ENCODE measurements at regions not wholly inside any gene's neighbourhood (a gene's known extent, or its start where the extent isn't known, plus 50 kb on each side); places are given as distances from the start of the nearest gene placed in this dataset.

GRCh38 chr3:187567661-187568121 lies 102.5 kb downstream of the SST start:
- H3K4me1 ChIP-seq = no peaks in the 10 kb centered on the region
- WGBS, 2 donors = 37 to 41% methylated on average over 2 of the region's 2 CpGs
- TF ChIP-seq POLR2A (IDR thresholded peaks at IDR 0.05) = no peak
- no peak for TF ChIP-seq CTCF (IDR thresholded peaks at IDR 0.05)
- H3K27me3 ChIP-seq = no peaks in the 10 kb centered on the region
- DNase-seq (no peak), ATAC-seq (peak; percentile 84)
- H3K4me3 ChIP-seq = no peak overlapping the region
- H3K36me3 ChIP-seq (replicated peaks in 1 of 2; ENCODE audit: insufficient read depth in 1 of 2, low read depth in 2 of 2) = no peaks in the 10 kb centered on the region
- peak overlapping the region in 3 of 4 donors; percentile 28 to 70 (median 63) for H3K27ac ChIP-seq
- no peaks in the 10 kb centered on the region for H3K9me3 ChIP-seq
- intact Hi-C loops (cut with DNase I) = no loop called here

- H3K4me1 ChIP-seq = no peaks in the 10 kb centered on the region
- ATAC-seq (no peak), DNase-seq (no peak)
- peak overlapping the region in 3 of 4 donors; percentile 26 to 70 (median 63) for H3K27ac ChIP-seq
- H3K9me3 ChIP-seq = no peaks in the 10 kb centered on the region
- no peak overlapping the region for H3K4me3 ChIP-seq
- 46 to 49% methylated on average over 2 of the region's 2 CpGs for WGBS, 2 donors
- intact Hi-C loops (cut with DNase I) = no loop called here
- no peak for TF ChIP-seq POLR2A (IDR thresholded peaks at IDR 0.05)
- TF ChIP-seq CTCF (IDR thresholded peaks at IDR 0.05) = no peak
- no peaks in the 10 kb centered on the region for H3K27me3 ChIP-seq
- H3K36me3 ChIP-seq (replicated peaks in 1 of 2; ENCODE audit: insufficient read depth in 1 of 2, low read depth in 2 of 2) = no peaks in the 10 kb centered on the region
These were observed 103.2 kb downstream of the SST start for GRCh38 chr3:187567021-187567420.

- H3K27me3 ChIP-seq = no peaks in the 10 kb centered on the region
- no peaks in the 10 kb centered on the region for H3K9me3 ChIP-seq
- no peak for ATAC-seq
- no peaks in the 10 kb centered on the region for H3K36me3 ChIP-seq (replicated peaks in 1 of 2; ENCODE audit: insufficient read depth in 1 of 2, low read depth in 2 of 2)
- 78 to 86% methylated on average over 5 of the region's 5 CpGs for WGBS, 2 donors
- H3K4me3 ChIP-seq = no peak overlapping the region
- DNase-seq = no peak
- H3K27ac ChIP-seq = no peak overlapping the region
- H3K4me1 ChIP-seq = no peaks in the 10 kb centered on the region
- TF ChIP-seq POLR2A (IDR thresholded peaks at IDR 0.05) (no peak), CTCF (IDR thresholded peaks at IDR 0.05) (no peak)
- intact Hi-C loops (cut with DNase I) = no loop called here
These were observed 104.5 kb downstream of the SST start for GRCh38 chr3:187565701-187566100.

GRCh38 chr3:187558990-187559389 lies 111.2 kb downstream of the SST start:
- H3K27me3 ChIP-seq = no peaks in the 10 kb centered on the region
- H3K9me3 ChIP-seq = no peaks in the 10 kb centered on the region
- no peak for TF ChIP-seq POLR2A (IDR thresholded peaks at IDR 0.05)
- no peak for TF ChIP-seq CTCF (IDR thresholded peaks at IDR 0.05)
- WGBS, 2 donors = 55 to 62% methylated on average over 2 of the region's 2 CpGs
- ATAC-seq (no peak), DNase-seq (no peak)
- no peak overlapping the region for H3K27ac ChIP-seq
- no peaks in the 10 kb centered on the region for H3K36me3 ChIP-seq (replicated peaks in 1 of 2; ENCODE audit: insufficient read depth in 1 of 2, low read depth in 2 of 2)
- intact Hi-C loops (cut with DNase I) = no loop called here
- H3K4me1 ChIP-seq = no peaks in the 10 kb centered on the region
- H3K4me3 ChIP-seq = no peak overlapping the region

GRCh38 chr3:187551416-187551815 lies 118.8 kb downstream of the SST start:
- intact Hi-C loops (cut with DNase I) = no loop called here
- Histone ChIP-seq H3K27ac (no peak overlapping the region), H3K4me3 (no peak overlapping the region), H3K9me3 (no peaks in the 10 kb centered on the region), H3K4me1 (no peaks in the 10 kb centered on the region), H3K36me3 (replicated peaks in 1 of 2; ENCODE audit: insufficient read depth in 1 of 2, low read depth in 2 of 2) (no peaks in the 10 kb centered on the region), H3K27me3 (no peaks in the 10 kb centered on the region)
- no peak for TF ChIP-seq POLR2A (IDR thresholded peaks at IDR 0.05)
- ATAC-seq (no peak), DNase-seq (no peak)

All from body of pancreas (tissue), 4 donors.